GM23338 (cell line): ENCODE measurements at regions not wholly inside any gene's neighbourhood (a gene's known extent, or its start where the extent isn't known, plus 50 kb on each side); places are given as distances from the start of the nearest gene placed in this dataset.

ENCODE experiments used
- ATAC-seq: fragments of 200-7000 bp; cut with Tn5 transposase; 3 replicates; pipeline ENCODE4 v1.9.1; 2020
- DNase-seq: peaks from one replicate; pipeline ENCODE4 v3.0.0-alpha.2; 2015; ENCODE audit warnings: low spot score
- H2AFZ ChIP-seq: fragments of 200-600 bp; sonication (generic); 2 replicates; pipeline ENCODE4 v1.8.0; 2016; ENCODE audit warnings: antibody characterized with exemption, mild to moderate bottlenecking, moderate library complexity
- H3F3A ChIP-seq: fragments of 200-600 bp; sonication (generic); replicated peaks from 2 replicates; pipeline ENCODE4 v1.8.0; 2017; ENCODE audit warnings: antibody characterized with exemption, mixed run types, low read depth
- H3K27ac ChIP-seq: fragments of 200-600 bp; sonication (generic); 2 replicates; pipeline ENCODE4 v1.6.1; 2016; ENCODE audit warnings: low read depth
- H3K27me3 ChIP-seq: fragments of 200-600 bp; sonication (generic); 2 replicates; pipeline ENCODE4 v1.8.0; 2016; ENCODE audit warnings: mild to moderate bottlenecking, mixed run types, moderate library complexity; ENCODE audit not compliant: insufficient read depth
- H3K36me3 ChIP-seq: fragments of 200-600 bp; sonication (generic); 2 replicates; pipeline ENCODE4 v1.8.0; 2016; ENCODE audit warnings: mild to moderate bottlenecking; ENCODE audit not compliant: insufficient read depth
- H3K4me1 ChIP-seq: fragments of 200-600 bp; sonication (generic); 2 replicates; pipeline ENCODE4 v1.8.0; 2016; ENCODE audit warnings: mild to moderate bottlenecking, moderate library complexity; ENCODE audit not compliant: insufficient read depth
- H3K4me2 ChIP-seq: fragments of 200-600 bp; sonication (generic); 2 replicates; pipeline ENCODE4 v1.7.1; 2017; ENCODE audit warnings: mixed run types
- H3K4me3 ChIP-seq: fragments of 200-600 bp; sonication (generic); 2 replicates; pipeline ENCODE4 v1.6.1; 2016; ENCODE audit warnings: mixed run types
- H3K79me2 ChIP-seq: fragments of 200-600 bp; sonication (generic); replicated peaks from 2 replicates; pipeline ENCODE4 v1.8.0; 2017; ENCODE audit warnings: mild to moderate bottlenecking; ENCODE audit not compliant: insufficient read depth
- H3K9me2 ChIP-seq: fragments of 200-600 bp; sonication (generic); 2 replicates; pipeline ENCODE4 v1.8.0; 2017; ENCODE audit not compliant: insufficient read depth
- H4K20me1 ChIP-seq: fragments of 200-600 bp; sonication (generic); replicated peaks from 2 replicates; pipeline ENCODE4 v1.8.0; 2017; ENCODE audit warnings: mild to moderate bottlenecking; ENCODE audit not compliant: insufficient read depth
- H3K27ac Mint-ChIP-seq: 2 replicates; pipeline ENCODE4 v1.8.0; 2020; ENCODE audit warnings: inconsistent platforms, mild to moderate bottlenecking, moderate library complexity, mixed read lengths
- H3K27me3 Mint-ChIP-seq: 3 replicates; pipeline ENCODE4 v1.8.0; 2022; ENCODE audit warnings: low read depth, mild to moderate bottlenecking, moderate library complexity, mixed read lengths, inconsistent platforms; ENCODE audit not compliant: insufficient read depth, poor library complexity
- H3K36me3 Mint-ChIP-seq: 3 replicates; pipeline ENCODE4 v1.8.0; 2021; ENCODE audit warnings: low read depth, mild to moderate bottlenecking, inconsistent platforms, moderate library complexity, mixed read lengths
- H3K4me1 Mint-ChIP-seq: 3 replicates; pipeline ENCODE4 v1.8.0; 2020; ENCODE audit warnings: mild to moderate bottlenecking, inconsistent platforms, mixed read lengths
- H3K4me3 Mint-ChIP-seq: 3 replicates; pipeline ENCODE4 v1.8.0; 2021; ENCODE audit warnings: moderate library complexity, mild to moderate bottlenecking, inconsistent platforms, mixed read lengths
- H3K9me3 Mint-ChIP-seq: 3 replicates; pipeline ENCODE4 v1.8.0; 2020; ENCODE audit warnings: moderate library complexity, mild to moderate bottlenecking, inconsistent platforms, mixed read lengths
- CREB1 ChIP-seq: fragments of 250-450 bp; sonication (Bioruptor Pico); IDR thresholded peaks from 2 replicates; pipeline ENCODE4 v1.5.0; 2020; ENCODE audit warnings: low read depth, mild to moderate bottlenecking, moderate library complexity
- CTCF ChIP-seq, 2 experiments: fragments of 200-600 bp in 1 of 2; sonication (generic) in 1 of 2; conservative IDR thresholded peaks; 2 replicates each; pipeline versions ENCODE4 v1.5.1 to v1.6.1; 2016 to 2017; ENCODE audit warnings: antibody characterized with exemption in 2 of 2, low read depth in 2 of 2, mild to moderate bottlenecking in 2 of 2, moderate library complexity in 1 of 2
- ETS1 ChIP-seq: IDR thresholded peaks from 2 replicates; pipeline ENCODE4 v1.6.1; 2016; ENCODE audit warnings: antibody characterized with exemption
- EZH2 ChIP-seq: fragments of 200-600 bp; sonication (generic); IDR thresholded peaks from one replicate; pipeline ENCODE4 v1.8.0; 2017; ENCODE audit warnings: antibody characterized with exemption, mild to moderate bottlenecking, low read depth; ENCODE audit not compliant: unreplicated experiment
- EZH2phosphoT487 ChIP-seq: fragments of 200-600 bp; sonication (generic); IDR thresholded peaks from one replicate; pipeline ENCODE4 v1.8.1; 2018; ENCODE audit warnings: antibody characterized with exemption; ENCODE audit not compliant: unreplicated experiment
- JUNB ChIP-seq: IDR thresholded peaks from one replicate; pipeline ENCODE4 v1.6.1; 2016; ENCODE audit warnings: antibody characterized with exemption; ENCODE audit not compliant: unreplicated experiment
- NANOG ChIP-seq: IDR thresholded peaks from 2 replicates; pipeline ENCODE4 v1.6.1; 2016; ENCODE audit warnings: antibody characterized with exemption, borderline replicate concordance
- POLR2AphosphoS5 ChIP-seq: IDR thresholded peaks from 2 replicates; pipeline ENCODE4 v1.6.1; 2016; ENCODE audit warnings: antibody characterized with exemption, low read depth
- REST ChIP-seq: IDR thresholded peaks from one replicate; pipeline ENCODE4 v1.6.1; 2018; ENCODE audit warnings: antibody characterized with exemption; ENCODE audit not compliant: unreplicated experiment
- STAT1 ChIP-seq: IDR thresholded peaks from one replicate; pipeline ENCODE4 v1.6.1; 2016; ENCODE audit warnings: antibody characterized with exemption; ENCODE audit not compliant: unreplicated experiment
- ZNF114 ChIP-seq: fragments of 250-450 bp; sonication (Bioruptor Pico); IDR thresholded peaks from 2 replicates; pipeline ENCODE4 v1.5.0; 2020; ENCODE audit warnings: mild to moderate bottlenecking, moderate library complexity
- ZNF331 ChIP-seq: fragments of 250-450 bp; sonication (Bioruptor Pico); IDR thresholded peaks from 2 replicates; pipeline ENCODE4 v1.5.0; 2020; ENCODE audit warnings: low read depth, mild to moderate bottlenecking, moderate library complexity
- ZNF462 ChIP-seq: fragments of 250-450 bp; sonication (Bioruptor Pico); IDR thresholded peaks from 2 replicates; pipeline ENCODE4 v1.5.0; 2020; ENCODE audit warnings: mild to moderate bottlenecking, moderate library complexity

- H3K4me3 ChIP-seq: no peak overlapping the region
- no peaks in the 10 kb centered on the region for H3F3A ChIP-seq
- H3K27ac ChIP-seq: no peak overlapping the region
- no peaks in the 10 kb centered on the region for H3K9me2 ChIP-seq
- Mint-ChIP-seq H3K36me3 (no peaks in the 10 kb centered on the region), H3K27ac (no peak overlapping the region), H3K9me3 (no peaks in the 10 kb centered on the region; the same call in 2 of the 3 replicates), H3K4me1 (peaks cover 4% of the 10 kb centered on the region; the same call in 2 of the 3 replicates), H3K27me3 (no peaks in the 10 kb centered on the region), H3K4me3 (no peak overlapping the region)
- no peak overlapping the region for H3K4me2 ChIP-seq
- ATAC-seq (no peak), DNase-seq (no peak)
- peaks cover 7% of the 10 kb centered on the region; the same call in 1 of the 2 replicates for H3K4me1 ChIP-seq
- H4K20me1 ChIP-seq: no peaks in the 10 kb centered on the region
- no peaks in the 10 kb centered on the region for H3K27me3 ChIP-seq
- H3K79me2 ChIP-seq: no peaks in the 10 kb centered on the region
- no peak for TF ChIP-seq JUNB
- no peak for TF ChIP-seq CTCF (conservative IDR thresholded peaks at IDR 0.05; ENCODE audit: low read depth in 2 of 2)
- TF ChIP-seq STAT1: no peak
- TF ChIP-seq REST: no peak
- TF ChIP-seq ZNF114: no peak
- no peak for TF ChIP-seq ZNF462
- no peak for TF ChIP-seq ZNF331
- TF ChIP-seq ETS1: no peak
- no peak for TF ChIP-seq POLR2AphosphoS5
- TF ChIP-seq CREB1 (CRISPR knock-in tag): no peak
- no peak for TF ChIP-seq EZH2phosphoT487
- TF ChIP-seq NANOG: no peak
- TF ChIP-seq EZH2: no peak
- no peak overlapping the region for H2AFZ ChIP-seq
- H3K36me3 ChIP-seq: no peaks in the 10 kb centered on the region
Measured at GRCh38 chr4:23117826-23118225, 425.1 kb downstream of the GBA3 start.
